H1 (cell line): ENCODE measurements at regions not wholly inside any gene's neighbourhood (a gene's known extent, or its start where the extent isn't known, plus 50 kb on each side); places are given as distances from the start of the nearest gene placed in this dataset.

Experiments used
- CTCF ChIA-PET: fragments of 300-600 bp; sonication (Branson Sonifier 250); formaldehyde crosslinking; loops from one replicate; lab custom pipeline; 2021; ENCODE audit not compliant: partially characterized antibody; lab: Charles Lee
- POLR2A ChIA-PET: fragments of 300-600 bp; sonication (Branson Sonifier 250); formaldehyde crosslinking; loops from one replicate; lab custom pipeline; 2021; ENCODE audit warnings: inconsistent platforms; ENCODE audit not compliant: partially characterized antibody; lab: Charles Lee
- DNase-seq, 2 experiments: peaks; one replicate each; pipeline versions ENCODE4 v3.0.0 to v3.0.0-alpha.2; 2010 to 2022; ENCODE audit warnings: low spot score in 2 of 2, low read depth in 1 of 2, mixed read lengths in 1 of 2
- FAIRE-seq: peaks from 2 replicates; lab custom pipeline; 2011; peaks lifted over from hg19 to GRCh38; lab: Jason Lieb, UNC
- H2AFZ ChIP-seq: 2 replicates; pipeline ENCODE4 v1.8.1; 2012; ENCODE audit warnings: low read length, inconsistent platforms
- H2AK5ac ChIP-seq: 2 replicates; pipeline ENCODE4 v1.6.1; 2013; ENCODE audit warnings: low read depth, low read length
- H2BK120ac ChIP-seq: replicated peaks from 2 replicates; pipeline ENCODE3; 2013; ENCODE audit warnings: low read depth, low read length, inconsistent platforms
- H2BK12ac ChIP-seq: 2 replicates; pipeline ENCODE4 v1.6.1; 2013; ENCODE audit warnings: low read depth, low read length
- H2BK15ac ChIP-seq: 2 replicates; pipeline ENCODE4 v1.6.1; 2013; ENCODE audit warnings: low read length
- H2BK20ac ChIP-seq: 2 replicates; pipeline ENCODE4 v1.6.1; 2013; ENCODE audit warnings: low read length
- H2BK5ac ChIP-seq: 2 replicates; pipeline ENCODE4 v1.6.1; 2013; ENCODE audit warnings: low read depth, low read length
- H3K14ac ChIP-seq: 2 replicates; pipeline ENCODE4 v1.6.1; 2013; ENCODE audit warnings: inconsistent platforms; ENCODE audit not compliant: insufficient read length
- H3K18ac ChIP-seq: 2 replicates; pipeline ENCODE4 v1.6.1; 2013; ENCODE audit warnings: low read length; ENCODE audit errors: extremely low read depth
- H3K23ac ChIP-seq: 2 replicates; pipeline ENCODE4 v1.6.1; 2013; ENCODE audit warnings: inconsistent platforms; ENCODE audit not compliant: insufficient read length
- H3K23me2 ChIP-seq: 2 replicates; pipeline ENCODE4 v1.6.1; 2013; ENCODE audit warnings: low read depth, low read length
- H3K27ac ChIP-seq: 2 replicates; pipeline ENCODE4 v1.6.1; 2011; ENCODE audit warnings: low read depth, low read length, inconsistent platforms
- H3K27me3 ChIP-seq, 4 experiments: replicated peaks in 1 of 4; 1 replicate in 1 of 4; 2 replicates in 3 of 4; pipeline versions ENCODE4 v1.6.1 to v1.8.1; 2011 to 2013; ENCODE audit warnings: low read length in 3 of 4, mild to moderate bottlenecking in 3 of 4, inconsistent platforms in 2 of 4, mixed read lengths in 2 of 4, moderate library complexity in 1 of 4; ENCODE audit not compliant: control insufficient read depth in 3 of 4, insufficient read depth in 3 of 4; ENCODE audit errors: extremely low read depth in 1 of 4
- H3K36me3 ChIP-seq, 4 experiments: 2 replicates each; pipeline versions ENCODE4 v1.6.1 to v1.8.1; 2011 to 2013; ENCODE audit warnings: mild to moderate bottlenecking in 4 of 4, low read length in 3 of 4, moderate library complexity in 2 of 4, control low read depth in 1 of 4, inconsistent platforms in 1 of 4; ENCODE audit not compliant: insufficient read depth in 4 of 4, control insufficient read depth in 2 of 4
- H3K4ac ChIP-seq: replicated peaks from 2 replicates; pipeline ENCODE3; 2013; ENCODE audit warnings: low read length, low read depth, mixed read lengths, inconsistent platforms; ENCODE audit not compliant: insufficient read length
- H3K4me1 ChIP-seq, 4 experiments: replicated peaks in 1 of 4; 1 replicate in 1 of 4; 2 replicates in 3 of 4; pipeline versions ENCODE4 v1.6.1 to v1.8.1; 2011 to 2013; ENCODE audit warnings: low read length in 3 of 4, inconsistent platforms in 2 of 4, mixed read lengths in 1 of 4; ENCODE audit not compliant: insufficient read depth in 4 of 4, control insufficient read depth in 3 of 4
- H3K4me2 ChIP-seq, 2 experiments: 2 replicates each; pipeline versions ENCODE4 v1.6.1 to v1.8.1; 2011 to 2013; ENCODE audit warnings: low read depth in 2 of 2, low read length in 2 of 2, control low read depth in 1 of 2, inconsistent platforms in 1 of 2, mild to moderate bottlenecking in 1 of 2; ENCODE audit not compliant: insufficient read depth in 1 of 2
- H3K4me3 ChIP-seq, 4 experiments: fragments of 200-600, 300-600 bp in 1 of 4; sonication (generic), shearing (Covaris generic), sonication (Bioruptor Twin) in 1 of 4; 2 replicates each; pipeline versions ENCODE4 v1.5.1 to v1.8.1; 2011 to 2016; ENCODE audit warnings: low read length in 4 of 4, low read depth in 3 of 4, control low read depth in 2 of 4, inconsistent platforms in 2 of 4, mild to moderate bottlenecking in 2 of 4, mixed read lengths in 1 of 4, moderate library complexity in 1 of 4; ENCODE audit not compliant: insufficient read depth in 2 of 4; ENCODE audit errors: extremely low read depth in 1 of 4
- H3K56ac ChIP-seq: replicated peaks from 2 replicates; pipeline ENCODE3; 2013; ENCODE audit warnings: low read depth, mild to moderate bottlenecking, mixed read lengths, low read length, inconsistent platforms; ENCODE audit not compliant: insufficient read length
- H3K79me1 ChIP-seq: 2 replicates; pipeline ENCODE4 v1.6.1; 2013; ENCODE audit warnings: low read depth, low read length, control low read depth
- H3K79me2 ChIP-seq, 2 experiments: 2 replicates each; pipeline versions ENCODE4 v1.6.1 to v1.8.1; 2012 to 2013; ENCODE audit warnings: low read length in 2 of 2, mild to moderate bottlenecking in 2 of 2, inconsistent platforms in 1 of 2; ENCODE audit not compliant: insufficient read depth in 2 of 2, control insufficient read depth in 1 of 2
- H3K9ac ChIP-seq, 4 experiments: replicated peaks in 1 of 4; 1 replicate in 1 of 4; 2 replicates in 3 of 4; pipeline versions ENCODE4 v1.6.1 to v1.8.1; 2011 to 2013; ENCODE audit warnings: low read depth in 3 of 4, low read length in 3 of 4, control low read depth in 2 of 4, mild to moderate bottlenecking in 2 of 4, moderate library complexity in 2 of 4, inconsistent platforms in 1 of 4; ENCODE audit errors: extremely low read depth in 1 of 4
- H3K9me3 ChIP-seq, 2 experiments: 2 replicates each; pipeline versions ENCODE4 v1.6.1 to v1.8.1; 2012 to 2013; ENCODE audit warnings: mild to moderate bottlenecking in 2 of 2, moderate library complexity in 2 of 2, control low read depth in 1 of 2, inconsistent platforms in 1 of 2, low read depth in 1 of 2, low read length in 1 of 2, mixed read lengths in 1 of 2; ENCODE audit not compliant: insufficient read depth in 2 of 2
- H4K20me1 ChIP-seq, 2 experiments: replicated peaks in 1 of 2; 2 replicates each; pipeline versions ENCODE3 to v1.8.1; 2011 to 2013; ENCODE audit warnings: inconsistent platforms in 2 of 2, low read length in 2 of 2, mild to moderate bottlenecking in 1 of 2; ENCODE audit not compliant: insufficient read depth in 2 of 2, control insufficient read depth in 1 of 2
- H4K5ac ChIP-seq: 2 replicates; pipeline ENCODE4 v1.6.1; 2013; ENCODE audit warnings: low read length, low read depth, mixed read lengths, inconsistent platforms; ENCODE audit not compliant: insufficient read length
- H4K8ac ChIP-seq: 2 replicates; pipeline ENCODE4 v1.8.0; 2013; ENCODE audit warnings: mild to moderate bottlenecking, moderate library complexity, low read length, inconsistent platforms; ENCODE audit not compliant: insufficient read depth; ENCODE audit errors: extremely low read depth
- H4K91ac ChIP-seq: replicated peaks from 2 replicates; pipeline ENCODE3; 2013; ENCODE audit warnings: low read length, mixed read lengths, inconsistent platforms; ENCODE audit not compliant: insufficient read length
- BACH1 ChIP-seq: IDR thresholded peaks from 2 replicates; pipeline ENCODE4 v1.6.1; 2012; ENCODE audit warnings: low read length, improper control_type of control experiment
- BRCA1 ChIP-seq: IDR thresholded peaks from 2 replicates; pipeline ENCODE4 v1.6.1; 2012; ENCODE audit warnings: low read depth, low read length, improper control_type of control experiment
- CBX5 ChIP-seq: fragments of 300-800, 300-1000 bp; sonication (generic); IDR thresholded peaks from 2 replicates; pipeline ENCODE4 v1.7.1; 2016; ENCODE audit warnings: antibody characterized with exemption, low read length, low read depth
- CHD1 ChIP-seq: IDR thresholded peaks from 2 replicates; pipeline ENCODE4 v1.6.1; 2012; ENCODE audit warnings: low read depth, low read length, improper control_type of control experiment
- CHD2 ChIP-seq: IDR thresholded peaks from 2 replicates; pipeline ENCODE4 v1.6.1; 2012; ENCODE audit warnings: low read length, improper control_type of control experiment
- GTF2F1 ChIP-seq: IDR thresholded peaks from 2 replicates; pipeline ENCODE4 v1.6.1; 2012; ENCODE audit warnings: low read depth, low read length, improper control_type of control experiment, borderline replicate concordance
- HDAC6 ChIP-seq: IDR thresholded peaks from one replicate; pipeline ENCODE4 v1.7.1; 2012; ENCODE audit warnings: low read depth, mild to moderate bottlenecking, inconsistent platforms, low read length, moderate library complexity
- JUN ChIP-seq: IDR thresholded peaks from 2 replicates; pipeline ENCODE4 v1.6.1; 2011; ENCODE audit warnings: low read depth, mild to moderate bottlenecking, improper control_type of control experiment, low read length
- RXRA ChIP-seq: IDR thresholded peaks from 2 replicates; pipeline ENCODE4 v1.6.1; 2011; ENCODE audit warnings: low read depth, mild to moderate bottlenecking, low read length, moderate library complexity; ENCODE audit not compliant: insufficient read depth
- SUZ12 ChIP-seq: fragments of 200-600 bp; sonication (generic); IDR thresholded peaks from 2 replicates; pipeline ENCODE4 v1.6.1; 2012; ENCODE audit warnings: mild to moderate bottlenecking, inconsistent platforms, low read length, moderate library complexity, mixed read lengths
- TEAD4 ChIP-seq: IDR thresholded peaks from 2 replicates; pipeline ENCODE4 v1.6.1; 2012; ENCODE audit warnings: low read depth, low read length, inconsistent platforms, mixed read lengths
- TF ChIP-seq, protein P1 (sequence below): IDR thresholded peaks from 2 replicates; pipeline ENCODE4 v1.6.1; 2012; ENCODE audit warnings: low read length, inconsistent platforms

GRCh38 chr16:51310159-51310558, 159.1 kb upstream of the SALL1 start:
- Histone ChIP-seq H3K4me1 (peaks cover 0 to 8% (median 6%) of the 10 kb centered on the region in 4 experiments; a peak in 3 of 7 replicates), H2BK15ac (no peak overlapping the region), H4K5ac (no peak overlapping the region), H3K36me3 (no peaks in the 10 kb centered on the region), H2BK20ac (no peak overlapping the region), H3K23me2 (no peaks in the 10 kb centered on the region), H3K18ac (no peak overlapping the region), H2BK12ac (no peak overlapping the region), H3K23ac (no peak overlapping the region), H4K20me1 (no peaks in the 10 kb centered on the region), H4K8ac (no peak overlapping the region), H3K4me3 (no peak overlapping the region), H2BK120ac (no peak overlapping the region), H3K4me2 (no peak overlapping the region), H2AFZ (no peak overlapping the region), H2BK5ac (no peak overlapping the region), H3K79me1 (no peaks in the 10 kb centered on the region), H3K27me3 (no peaks in the 10 kb centered on the region; a peak in 1 of 7 replicates), H3K56ac (no peak overlapping the region), H3K9ac (no peak overlapping the region), H3K14ac (no peak overlapping the region), H3K27ac (no peak overlapping the region), H3K9me3 (peaks cover 0 to 4% of the 10 kb centered on the region in 2 experiments; a peak in 1 of 4 replicates), H4K91ac (no peak overlapping the region), H3K4ac (no peak overlapping the region), H3K79me2 (no peaks in the 10 kb centered on the region), H2AK5ac (no peak overlapping the region)
- CTCF ChIA-PET = no interaction called here
- POLR2A ChIA-PET = no interaction called here
- TF ChIP-seq SUZ12 (no peak), BRCA1 (no peak), HDAC6 (no peak), TEAD4 (no peak), RXRA (no peak), CHD2 (no peak), GTF2F1 (no peak), CBX5 (no peak), JUN (no peak), CHD1 (no peak), BACH1 (no peak)
- TF ChIP-seq, protein P1, sequence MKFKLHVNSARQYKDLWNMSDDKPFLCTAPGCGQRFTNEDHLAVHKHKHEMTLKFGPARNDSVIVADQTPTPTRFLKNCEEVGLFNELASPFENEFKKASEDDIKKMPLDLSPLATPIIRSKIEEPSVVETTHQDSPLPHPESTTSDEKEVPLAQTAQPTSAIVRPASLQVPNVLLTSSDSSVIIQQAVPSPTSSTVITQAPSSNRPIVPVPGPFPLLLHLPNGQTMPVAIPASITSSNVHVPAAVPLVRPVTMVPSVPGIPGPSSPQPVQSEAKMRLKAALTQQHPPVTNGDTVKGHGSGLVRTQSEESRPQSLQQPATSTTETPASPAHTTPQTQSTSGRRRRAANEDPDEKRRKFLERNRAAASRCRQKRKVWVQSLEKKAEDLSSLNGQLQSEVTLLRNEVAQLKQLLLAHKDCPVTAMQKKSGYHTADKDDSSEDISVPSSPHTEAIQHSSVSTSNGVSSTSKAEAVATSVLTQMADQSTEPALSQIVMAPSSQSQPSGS = no peak
- no peak for FAIRE-seq
- DNase-seq = no peak
